HG03565 (cell line): ENCODE measurements at regions not wholly inside any gene's neighbourhood (a gene's known extent, or its start where the extent isn't known, plus 50 kb on each side); places are given as distances from the start of the nearest gene placed in this dataset.

Experiments
- ATAC-seq: cut with Tn5 transposase; IDR thresholded peaks from one replicate; pipeline ENCODE4 v1.9.1; 2021; ENCODE audit warnings: mild to moderate bottlenecking, moderate library complexity; ENCODE audit not compliant: unreplicated experiment

GRCh38 chr10:33569702-33570101 is 235.2 kb upstream of the NRP1 start:
- no peak for ATAC-seq

DNA sequence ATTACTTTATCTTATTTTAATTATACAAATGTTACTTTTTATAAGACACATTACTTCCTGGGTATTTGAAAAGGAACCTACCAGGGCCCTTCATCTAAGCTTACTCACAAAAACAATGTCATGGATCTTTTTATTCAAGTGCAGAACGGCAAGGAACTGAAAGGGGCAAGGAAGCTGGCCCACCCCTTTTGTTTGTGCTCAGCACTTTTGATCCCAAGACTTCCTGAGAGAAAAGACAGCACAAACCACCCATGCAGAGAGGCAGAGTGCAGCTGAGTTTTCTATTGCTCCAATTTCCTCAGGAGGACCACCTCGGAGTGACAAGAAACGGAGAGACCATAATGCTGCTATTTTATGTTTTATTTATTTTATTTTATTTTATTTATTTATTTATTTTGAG is 232.0 kb upstream of the NRP1 start:
- no peak for ATAC-seq

DNA sequence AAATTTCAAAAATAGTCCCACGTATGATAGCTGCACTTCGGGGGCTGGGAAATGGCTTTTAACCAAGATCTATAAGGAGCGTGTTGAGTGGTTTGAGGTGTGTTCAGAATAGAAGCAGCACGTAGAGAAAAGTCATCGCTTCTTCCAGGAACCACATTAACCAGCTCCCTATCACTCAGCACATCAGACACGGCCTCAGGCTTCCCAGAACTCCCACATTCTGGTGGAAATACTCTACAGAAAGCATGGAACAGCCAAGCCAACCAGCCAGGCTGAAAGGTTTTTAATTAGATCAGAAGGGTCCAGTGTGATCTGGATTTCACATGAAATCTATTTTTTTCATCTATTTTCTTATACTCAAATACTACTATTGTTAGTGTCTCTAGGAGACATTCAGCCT is 231.5 kb upstream of the NRP1 start:
- ATAC-seq: no peak

GRCh38 chr10:33565231-33565630 is 230.8 kb upstream of the NRP1 start:
- ATAC-seq: no peak

GRCh38 chr10:33559105-33559504 is 224.6 kb upstream of the NRP1 start:
- ATAC-seq: no peak

GRCh38 chr10:33557313-33557712 is 222.8 kb upstream of the NRP1 start:
- ATAC-seq: no peak

GRCh38 chr10:33556620-33557019 is 222.2 kb upstream of the NRP1 start:
- ATAC-seq: no peak

GRCh38 chr10:33556103-33556502 is 221.6 kb upstream of the NRP1 start:
- no peak for ATAC-seq

DNA sequence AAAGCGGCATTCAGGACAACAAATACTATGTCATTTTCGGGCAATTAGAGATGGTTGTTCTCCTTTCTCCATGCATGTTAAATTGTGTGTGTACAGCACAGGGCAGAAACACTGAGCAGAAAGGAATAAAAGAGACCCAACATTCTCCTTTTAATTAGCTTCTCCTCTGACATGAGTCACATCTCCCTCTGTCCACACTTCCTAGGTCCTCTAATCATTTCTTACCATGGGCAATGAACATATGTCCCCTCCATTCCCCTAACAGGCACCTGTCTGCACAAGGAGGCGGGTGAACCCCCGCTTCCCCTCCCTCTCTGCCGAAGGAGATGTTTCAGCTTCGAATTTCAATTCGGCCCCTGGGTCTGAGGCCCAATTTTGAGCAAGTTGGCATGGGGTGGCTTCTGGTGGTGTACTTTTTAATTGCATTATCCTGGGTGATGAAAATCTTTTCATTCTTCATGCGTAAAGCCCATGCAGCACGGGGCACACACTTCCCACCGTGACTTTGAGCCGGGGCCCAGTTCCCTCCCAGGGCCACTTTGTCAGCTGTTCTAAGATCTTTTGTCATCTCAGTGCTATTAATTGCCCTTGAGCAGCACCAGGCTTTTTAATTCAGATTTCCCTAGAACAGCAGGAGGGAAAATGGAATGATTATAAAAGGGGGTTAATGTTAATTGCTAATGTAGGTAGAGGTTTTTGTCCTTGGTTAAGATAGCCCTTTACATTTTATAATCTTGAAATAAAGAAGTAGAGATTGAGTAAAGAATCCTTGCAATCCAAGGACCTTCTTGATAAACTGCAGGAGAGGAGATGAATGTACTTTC is 219.5 kb upstream of the NRP1 start:
- no peak for ATAC-seq

- no peak for ATAC-seq
These were observed 217.8 kb upstream of the NRP1 start for GRCh38 chr10:33552290-33552689.

- ATAC-seq: no peak
These were observed 216.3 kb upstream of the NRP1 start for GRCh38 chr10:33550811-33551210.

DNA sequence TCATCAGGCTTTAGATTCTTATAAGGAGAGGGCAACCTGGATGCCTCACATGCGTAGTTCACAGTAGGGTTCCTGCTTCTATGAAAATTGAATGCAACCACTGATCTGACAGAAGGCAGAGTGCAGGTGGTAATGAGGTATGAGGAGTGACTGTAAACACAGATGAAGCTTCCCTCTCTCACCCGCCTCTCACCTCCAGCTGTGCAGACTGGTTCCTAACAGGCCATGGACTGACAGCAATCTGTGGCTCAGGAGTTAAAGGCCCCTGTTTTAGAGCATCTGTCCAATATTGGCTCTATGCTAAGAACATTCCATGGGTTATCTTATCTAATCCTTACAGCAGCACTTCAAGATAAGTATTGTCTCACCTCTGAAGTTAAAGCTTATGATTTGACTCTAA is 213.5 kb upstream of the NRP1 start:
- no peak for ATAC-seq

GRCh38 chr10:33546031-33546430 is 211.6 kb upstream of the NRP1 start:
- no peak for ATAC-seq

DNA sequence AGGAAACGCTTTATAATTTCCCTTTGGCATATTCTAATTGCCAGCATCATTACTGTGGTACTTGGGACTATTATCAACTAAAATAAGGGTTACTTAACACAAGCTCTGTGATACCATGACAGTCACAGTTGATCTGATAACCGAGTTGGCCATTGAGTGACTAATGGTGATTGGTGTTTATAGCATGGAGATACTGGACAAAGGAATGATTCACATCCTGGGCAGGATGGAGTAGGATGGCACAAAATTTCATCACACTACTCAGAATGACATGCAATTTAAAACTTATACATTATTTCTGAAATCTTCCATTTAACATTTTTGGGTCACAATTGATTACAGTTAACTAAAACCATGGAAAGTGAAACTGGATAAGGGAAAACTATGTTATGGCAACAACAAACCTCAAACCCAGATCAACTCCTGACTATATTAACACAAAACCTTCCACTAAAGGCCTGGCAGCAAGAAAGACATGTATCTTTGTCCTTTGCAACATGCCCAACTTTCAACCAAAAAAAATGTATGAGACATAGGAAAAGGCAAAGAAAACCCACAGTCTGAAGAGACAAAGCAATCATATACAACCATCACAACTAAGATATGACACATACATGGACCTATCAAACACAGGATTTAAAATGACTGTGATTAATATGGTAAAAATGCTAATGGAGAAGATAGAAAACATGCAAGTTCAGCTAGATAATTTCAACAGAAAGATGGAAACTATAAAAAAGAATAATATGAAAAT is 208.5 kb upstream of the NRP1 start:
- no peak for ATAC-seq

DNA sequence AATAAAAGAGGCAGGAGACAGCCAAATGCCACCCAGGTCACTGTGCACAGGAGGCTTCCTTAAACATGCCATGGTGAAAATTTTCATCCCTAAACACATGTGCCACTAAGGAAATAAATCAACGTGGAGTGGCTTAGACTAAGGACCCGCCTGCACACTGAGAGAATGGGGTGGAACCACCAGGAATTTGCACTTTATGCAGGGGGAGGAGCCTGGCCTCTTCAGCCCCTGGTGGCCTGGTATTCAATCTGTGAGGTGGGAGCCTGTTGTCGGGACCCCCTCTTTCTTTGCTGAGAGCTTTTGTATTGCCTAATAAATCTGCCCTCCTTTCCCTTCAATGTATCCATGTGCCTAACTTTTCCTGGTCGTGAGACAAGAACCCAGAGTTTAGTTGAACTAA is 204.6 kb upstream of the NRP1 start:
- ATAC-seq: no peak

- ATAC-seq: no peak
These were observed 202.6 kb upstream of the NRP1 start for GRCh38 chr10:33537066-33537465.

- no peak for ATAC-seq
These were observed 202.0 kb upstream of the NRP1 start for GRCh38 chr10:33536508-33536907.

DNA sequence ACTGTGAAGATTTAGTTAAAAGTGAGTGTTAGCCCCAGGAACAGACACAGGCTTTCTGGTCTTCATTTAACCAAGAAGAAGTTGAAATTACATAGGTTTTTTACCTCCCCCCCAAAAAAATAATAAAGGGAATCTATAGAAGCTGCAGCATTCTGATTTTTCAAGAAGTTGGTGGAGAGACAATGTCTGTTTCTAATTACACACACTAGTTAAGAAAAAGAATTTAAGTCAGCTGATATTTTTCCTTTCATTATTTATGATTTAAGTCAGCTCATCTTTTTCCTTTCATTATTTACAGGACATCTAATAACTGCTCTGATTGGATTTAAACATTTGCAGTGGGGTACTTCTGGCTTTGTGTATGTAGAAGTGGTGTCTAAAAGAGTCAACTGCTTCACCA is 201.4 kb upstream of the NRP1 start:
- ATAC-seq: no peak

DNA sequence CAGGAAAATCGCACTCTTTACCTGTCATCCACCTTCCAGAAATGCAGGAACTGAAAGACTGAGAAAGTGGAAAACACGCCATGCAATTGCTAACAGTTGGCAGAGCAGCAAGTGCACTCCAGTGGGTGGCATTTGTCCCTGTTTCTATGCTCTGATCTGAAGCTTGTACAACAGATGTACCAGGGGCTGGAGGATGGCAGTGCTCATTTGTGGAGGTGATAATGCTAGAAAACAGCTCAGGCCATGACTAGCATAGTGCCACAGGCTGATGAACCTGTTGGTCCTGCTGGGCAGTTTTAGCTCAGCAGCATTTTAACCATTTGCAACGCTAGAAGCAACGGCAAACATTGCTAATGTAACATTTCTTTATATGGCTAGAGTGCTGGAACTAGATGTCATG is 199.9 kb upstream of the NRP1 start:
- no peak for ATAC-seq

DNA sequence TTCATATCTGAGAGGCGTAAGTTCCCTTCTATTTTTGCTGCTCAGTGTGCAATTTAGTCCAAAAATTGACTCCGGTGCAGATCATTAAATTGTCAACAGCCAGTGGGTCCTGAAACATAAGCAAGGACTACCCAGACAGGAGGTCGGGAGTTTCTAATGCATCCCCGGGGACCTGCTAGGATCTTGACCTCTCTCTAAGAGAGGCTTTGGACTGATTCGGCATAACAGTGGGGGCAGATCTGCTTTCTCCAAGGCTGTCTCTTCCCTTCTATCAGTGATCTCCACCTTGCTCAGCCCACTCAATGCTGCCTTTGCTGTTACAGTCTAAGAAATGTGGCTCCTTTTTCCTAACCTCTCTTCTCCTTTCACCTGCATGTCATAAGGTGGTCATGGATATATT is 199.1 kb upstream of the NRP1 start:
- ATAC-seq: no peak

GRCh38 chr10:33532901-33533300 is 198.4 kb upstream of the NRP1 start:
- no peak for ATAC-seq

- ATAC-seq: no peak
These were observed 194.8 kb upstream of the NRP1 start for GRCh38 chr10:33529234-33529633.
